ENCODE measurements at regions not wholly inside any gene's neighbourhood (a gene's known extent, or its start where the extent isn't known, plus 50 kb on each side); places are given as distances from the start of the nearest gene placed in this dataset.

- no peak for TF ChIP-seq CTCF (IDR thresholded peaks at IDR 0.05)
- no peak for TF ChIP-seq POLR2A (IDR thresholded peaks at IDR 0.05)
These were observed 116.3 kb upstream of the C1orf21 start for GRCh38 chr1:184270556-184270955.

Data from testis (tissue), 2 donors.